DMS153 treated with DMSO at 0.1 percent for 48 hours (cell line): ENCODE measurements at regions not wholly inside any gene's neighbourhood (a gene's known extent, or its start where the extent isn't known, plus 50 kb on each side); places are given as distances from the start of the nearest gene placed in this dataset.
"Not testable (repeated sequence)": the region's sequence is repeated elsewhere in the genome, so short reads cannot be mapped to it uniquely, and the experiment has no call there.

Experiments
- DNase-seq: peaks from one replicate; lab custom pipeline; 2025; ENCODE audit not compliant: unreplicated experiment; lab: John Stamatoyannopoulos, UW

GRCh38 chr21:20811702-20812101 lies 186.5 kb upstream of the NCAM2 start:
- DNase-seq = no peak

DNA sequence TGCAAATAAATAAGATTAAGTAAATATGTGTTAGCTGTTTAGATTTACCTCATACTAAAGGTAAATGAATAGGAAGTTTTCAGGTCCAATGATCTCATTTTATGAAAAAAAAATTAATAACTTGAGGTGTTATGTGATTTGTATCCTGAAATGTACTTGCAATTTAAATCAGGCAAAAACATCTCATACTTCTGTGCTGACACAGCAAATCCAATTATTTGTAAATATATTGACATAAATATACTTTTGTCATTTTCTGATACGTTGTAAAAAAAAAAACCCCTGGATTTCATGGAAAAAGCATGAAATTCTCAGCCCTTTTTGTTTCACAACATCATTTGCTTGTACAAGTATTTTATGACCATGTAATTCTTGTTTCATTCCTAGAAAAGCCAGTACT lies 184.1 kb upstream of the NCAM2 start:
- DNase-seq = no peak

DNA sequence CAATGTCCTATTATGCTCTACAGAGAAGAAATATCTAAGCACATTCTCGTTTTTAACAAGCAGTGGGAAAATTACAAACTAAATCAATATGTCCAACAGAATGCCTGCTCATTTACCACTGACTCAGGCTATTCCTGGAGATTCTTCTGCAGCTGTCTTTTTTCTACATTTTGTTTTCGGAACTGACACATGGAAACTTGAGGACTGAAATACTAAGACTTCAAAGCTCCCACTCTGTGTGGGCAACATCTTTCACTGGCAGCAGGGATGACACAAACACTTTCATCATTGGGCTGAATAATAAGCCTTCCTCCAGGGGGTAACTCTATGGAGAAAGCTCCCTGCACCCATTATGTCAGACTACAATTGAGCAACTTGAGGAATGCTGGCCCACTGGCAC lies 175.5 kb upstream of the NCAM2 start:
- no peak for DNase-seq

DNA sequence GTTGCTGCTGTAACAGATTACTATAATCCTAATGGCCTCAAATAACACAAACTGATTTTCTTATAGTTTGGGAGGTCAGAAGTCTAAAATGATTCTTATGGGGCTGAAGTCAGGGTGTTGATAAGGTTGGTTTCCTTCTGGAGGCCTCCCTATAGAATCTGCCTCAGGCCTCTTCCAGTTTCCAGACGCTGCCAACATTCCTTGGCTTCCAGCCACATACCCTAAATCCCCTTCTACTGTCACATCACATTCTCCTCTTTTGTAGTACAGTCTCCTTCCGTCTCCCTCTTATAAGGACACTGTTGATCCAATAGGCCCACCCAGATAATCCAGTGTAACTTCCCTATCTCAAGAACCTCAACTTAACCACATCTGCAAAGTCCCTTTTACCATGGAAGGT lies 145.3 kb upstream of the NCAM2 start:
- DNase-seq = no peak

DNA sequence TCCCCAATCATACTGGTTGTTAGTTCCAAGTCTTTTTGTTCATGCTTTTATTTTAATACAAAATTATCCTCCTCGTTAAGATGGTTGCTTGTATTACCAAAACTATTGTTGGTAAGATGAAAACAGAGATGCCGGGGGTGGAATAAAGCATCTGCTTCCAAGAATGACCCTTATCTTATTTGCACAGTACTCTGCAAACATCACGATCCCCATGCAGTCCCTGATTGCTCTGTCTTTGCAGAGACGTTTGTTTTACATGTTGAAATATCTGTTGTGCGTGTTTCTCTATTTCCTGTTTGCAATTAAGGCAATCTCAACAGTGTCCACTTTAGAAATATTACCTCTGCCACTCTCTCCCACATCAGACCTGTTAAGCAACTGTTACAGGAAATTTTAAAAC lies 141.3 kb upstream of the NCAM2 start:
- peak; percentile 93 for DNase-seq

GRCh38 chr21:20874202-20874601 lies 124.0 kb upstream of the NCAM2 start:
- DNase-seq = no peak

DNA sequence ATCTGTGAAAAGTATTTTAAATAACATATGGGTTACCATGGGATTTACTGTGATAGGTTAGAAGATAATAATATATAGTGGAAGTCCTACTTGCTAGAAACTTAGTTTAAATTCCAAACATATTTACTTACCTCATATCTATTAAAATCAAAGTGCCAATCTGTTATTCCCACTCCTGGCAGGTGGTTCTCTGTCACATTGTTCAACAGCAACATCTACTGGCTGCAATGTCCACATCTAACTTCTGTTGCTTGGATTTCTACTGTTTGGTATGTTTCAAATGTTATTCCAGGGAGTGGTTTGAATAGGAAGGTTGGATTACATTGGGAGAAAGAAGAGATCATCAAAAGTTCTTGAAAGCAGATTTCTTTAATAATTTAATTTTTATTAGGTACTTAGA lies 122.5 kb upstream of the NCAM2 start:
- peak; percentile 18 for DNase-seq

DNA sequence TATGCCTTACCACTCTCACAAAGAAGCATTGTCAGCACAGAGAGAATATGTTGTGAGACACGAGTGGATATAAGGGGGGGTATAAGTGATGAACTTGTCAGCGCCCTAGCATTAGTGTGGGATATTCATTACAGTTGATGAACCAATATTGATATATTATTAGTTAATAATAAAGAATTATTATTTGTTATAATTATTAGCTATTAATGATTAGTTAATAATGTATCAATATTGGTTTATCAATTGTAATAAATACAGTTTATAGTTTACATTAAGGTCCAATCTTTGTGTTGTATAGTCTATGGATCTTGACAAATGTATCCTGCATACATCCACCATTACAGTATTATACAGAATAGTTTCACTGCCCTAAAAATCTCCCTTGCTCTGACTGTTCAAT lies 120.2 kb upstream of the NCAM2 start:
- no peak for DNase-seq

DNA sequence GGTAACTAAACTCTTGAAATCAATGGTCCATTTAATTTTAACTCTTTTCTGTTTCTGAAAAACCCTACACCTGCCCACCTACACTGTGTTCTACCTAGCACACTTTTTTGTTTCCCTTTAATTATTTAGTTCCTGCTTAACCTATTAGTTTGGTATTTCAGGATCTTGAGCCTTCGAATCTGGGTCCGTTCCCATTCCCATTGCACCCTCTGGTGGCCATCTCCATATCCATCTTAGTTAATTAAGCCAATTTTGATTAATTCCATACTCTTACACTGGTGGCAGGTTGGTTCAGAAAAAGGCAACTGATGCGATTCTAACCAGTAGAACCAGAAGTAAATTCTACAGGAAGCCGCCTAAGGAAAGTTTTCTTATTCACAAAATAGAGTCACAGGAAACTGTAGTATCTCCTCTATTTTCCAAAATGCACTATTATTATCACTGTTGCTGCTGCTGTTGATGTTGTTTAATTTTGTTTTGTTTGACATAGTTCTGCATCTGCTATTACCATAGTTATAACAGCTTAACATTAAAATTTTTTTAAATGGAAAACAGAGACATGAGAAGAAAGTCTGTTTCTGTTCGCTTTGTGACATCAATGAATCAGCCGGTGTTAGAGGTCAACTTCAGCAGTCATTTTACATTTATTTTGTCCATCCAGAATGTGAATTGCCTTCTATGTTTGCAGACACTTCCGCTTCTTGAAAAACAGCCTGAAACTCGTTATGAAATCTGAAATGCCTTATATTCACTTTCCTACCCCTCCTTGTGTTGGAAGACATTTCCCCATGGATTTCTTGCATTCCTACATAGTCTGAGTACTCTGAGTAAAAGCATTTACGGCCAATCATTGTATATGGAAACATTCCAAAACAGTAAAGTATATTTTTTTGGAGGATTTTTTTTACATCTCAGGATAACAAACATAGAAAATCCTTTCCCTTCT lies 115.5 kb upstream of the NCAM2 start:
- peak; percentile 60 for DNase-seq

DNA sequence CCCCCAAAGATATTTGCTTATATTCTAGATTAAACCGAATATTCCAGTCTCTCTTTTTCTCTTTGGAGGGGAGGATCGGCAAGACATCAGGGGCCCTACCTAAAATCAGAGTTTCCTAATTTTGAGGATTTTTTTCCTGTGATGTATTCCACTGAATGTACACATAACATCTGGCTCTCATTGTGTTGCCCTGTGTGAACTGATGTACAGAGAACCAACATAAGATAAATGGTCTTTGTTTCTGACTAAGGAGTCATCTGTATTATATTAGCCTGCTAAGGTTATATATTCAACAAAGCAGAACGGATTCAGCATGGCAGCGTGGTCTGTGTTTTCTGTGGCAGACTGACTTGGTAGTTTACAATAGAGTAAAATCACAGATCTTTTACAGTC lies 114.8 kb upstream of the NCAM2 start:
- DNase-seq = no peak

GRCh38 chr21:20902511-20902910 lies 95.7 kb upstream of the NCAM2 start:
- no peak for DNase-seq

GRCh38 chr21:20902998-20903397 lies 95.2 kb upstream of the NCAM2 start:
- no peak for DNase-seq

DNA sequence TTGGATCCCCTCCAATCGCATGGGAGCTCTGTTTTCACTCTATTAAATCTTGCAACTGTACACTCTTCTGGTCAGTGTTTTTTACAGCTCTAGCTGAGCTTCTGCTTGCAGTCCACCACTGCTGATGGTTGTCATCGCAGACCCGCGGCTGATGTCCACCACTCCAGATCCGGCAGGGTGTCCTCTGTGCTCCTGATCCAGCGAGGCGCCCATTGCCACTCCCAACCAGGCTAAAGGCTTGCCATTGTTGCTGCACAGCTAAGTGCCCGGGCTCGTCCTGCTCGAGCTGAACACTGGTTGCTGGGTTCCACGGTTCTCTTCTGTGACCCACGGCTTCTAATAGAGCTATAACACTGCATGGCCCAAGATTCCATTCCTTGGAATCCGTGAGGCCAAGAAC lies 70.7 kb upstream of the NCAM2 start:
- DNase-seq = not testable (repeated sequence)

DNA sequence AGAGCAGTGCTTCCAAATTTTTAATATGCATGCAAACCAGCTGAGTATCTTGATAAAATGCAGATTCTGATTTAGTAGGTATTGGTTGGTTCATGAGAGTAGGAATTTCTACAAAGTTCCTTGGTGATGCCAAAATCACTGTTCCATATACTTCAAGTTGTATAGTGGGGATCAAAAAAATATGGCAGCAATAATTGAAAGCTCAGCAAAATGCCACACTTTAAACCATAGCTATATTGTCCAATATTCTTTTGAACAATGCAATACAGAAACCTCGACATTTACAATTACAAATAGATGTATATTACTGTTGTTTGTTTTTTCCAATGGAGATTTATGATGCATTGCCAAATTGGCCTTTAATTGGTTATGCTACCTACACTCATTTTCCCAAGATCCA lies 55.7 kb upstream of the NCAM2 start:
- no peak for DNase-seq

DNA sequence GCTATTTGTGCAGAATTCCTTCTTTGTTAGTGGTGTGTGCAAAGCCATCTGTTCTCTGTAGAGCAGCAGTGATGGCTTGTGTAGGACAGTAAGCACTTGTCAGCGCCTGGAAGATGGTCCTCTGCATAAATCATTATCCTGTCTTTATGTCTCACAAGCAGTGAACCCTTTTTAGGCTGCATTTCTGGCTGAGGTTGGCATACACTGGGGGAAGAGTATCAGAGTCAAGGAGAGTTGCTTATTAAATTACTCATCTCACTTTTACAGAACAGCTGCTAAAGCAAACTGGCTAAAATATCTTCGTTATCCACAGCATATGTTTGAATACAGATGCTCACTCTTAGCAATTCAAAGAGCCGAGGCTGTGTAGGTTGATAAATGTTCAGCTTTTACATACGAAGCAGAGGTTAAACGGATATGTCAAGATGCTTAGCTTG lies 54.6 kb upstream of the NCAM2 start:
- no peak for DNase-seq

DNA sequence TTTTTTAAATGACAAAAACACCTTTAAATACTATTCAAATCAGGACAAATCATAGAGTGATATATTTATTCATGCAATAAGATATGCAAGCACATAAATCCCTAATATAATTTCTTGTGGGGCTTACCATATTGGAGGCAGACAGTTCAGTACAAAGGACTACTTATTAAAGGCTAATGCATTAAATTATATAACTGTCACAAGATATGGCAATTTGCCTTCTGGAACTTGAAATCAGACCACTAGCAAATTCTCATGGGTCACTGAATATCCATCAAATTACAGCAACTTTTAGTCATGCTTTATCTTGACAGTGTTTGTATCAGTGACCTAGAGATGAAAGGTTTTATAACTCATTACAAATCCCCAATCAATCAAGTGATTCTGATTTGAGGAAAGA lies 54.1 kb upstream of the NCAM2 start:
- DNase-seq = no peak

DNA sequence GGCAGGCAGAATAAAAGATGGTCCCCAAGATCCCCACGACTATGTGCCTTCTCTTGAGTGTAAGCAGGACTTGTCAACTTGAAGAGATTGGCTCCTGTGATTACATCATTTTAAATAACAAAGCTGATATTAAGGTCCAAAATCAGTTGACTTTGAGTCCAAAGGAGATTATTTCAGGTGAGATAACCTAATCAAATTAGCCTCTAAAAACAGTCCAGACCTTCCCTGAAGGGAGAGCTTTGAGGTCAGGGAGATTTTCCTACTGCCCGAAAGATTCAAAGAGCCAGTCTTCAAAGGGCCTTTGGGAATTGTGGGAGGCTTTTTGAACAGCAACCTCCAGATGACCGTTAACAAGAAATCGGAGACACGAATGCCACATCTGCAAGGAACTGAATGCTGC lies 51.5 kb upstream of the NCAM2 start:
- DNase-seq = no peak
